ENCODE measurements at regions not wholly inside any gene's neighbourhood (a gene's known extent, or its start where the extent isn't known, plus 50 kb on each side); places are given as distances from the start of the nearest gene placed in this dataset.

DNA sequence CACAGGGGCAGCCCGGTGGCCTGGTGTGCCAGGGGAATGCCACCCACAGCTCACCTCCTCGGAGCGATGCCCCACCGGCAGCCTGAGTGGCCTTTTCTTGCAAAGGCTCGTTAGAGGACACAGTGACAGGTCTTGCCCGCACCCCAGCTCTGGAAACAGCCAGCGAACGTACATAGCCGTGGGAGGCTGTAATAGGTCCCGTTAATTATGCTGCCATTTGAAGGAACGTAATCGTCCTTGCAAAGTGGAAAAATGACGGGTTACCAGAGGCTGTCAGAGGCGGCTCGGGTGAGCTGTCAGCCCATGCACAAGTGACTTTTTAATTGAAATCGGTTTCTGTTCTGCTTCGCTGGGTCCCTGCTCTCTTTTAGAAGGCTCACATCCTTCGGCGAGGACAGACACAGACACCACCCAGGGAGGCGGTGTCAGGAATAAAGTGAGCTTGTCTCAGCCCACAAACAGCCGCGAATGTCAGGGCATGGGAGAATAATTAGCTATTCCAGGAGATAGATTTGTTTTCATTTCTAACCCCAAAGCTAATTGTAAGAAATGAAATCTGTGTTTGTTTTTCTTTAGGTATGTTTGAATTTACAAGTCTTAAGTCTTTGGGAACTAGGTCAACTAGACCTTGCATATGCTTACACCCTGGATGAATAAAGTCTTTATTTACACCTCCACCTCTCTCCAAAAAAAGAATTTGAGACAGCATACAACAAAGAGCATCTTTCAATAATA lies 77.2 kb upstream of the RFLNA start:
- Histone ChIP-seq H4K20me1 (replicated peaks in 1 of 2; ENCODE audit: control insufficient read depth in 1 of 2, insufficient read depth in 2 of 2, low read length in 2 of 2) (no peaks in the 10 kb centered on the region), H2BK5ac (ENCODE audit: low read depth, low read length) (no peak overlapping the region), H3K27me3 (replicated peaks in 1 of 4; ENCODE audit: control insufficient read depth in 3 of 4, extremely low read depth in 1 of 4, insufficient read depth in 3 of 4, low read length in 3 of 4) (no peaks in the 10 kb centered on the region), H3K18ac (ENCODE audit: extremely low read depth, low read length) (no peak overlapping the region), H4K5ac (ENCODE audit: insufficient read length, low read depth, low read length) (no peak overlapping the region), H3K79me2 (ENCODE audit: control insufficient read depth in 1 of 2, insufficient read depth in 2 of 2, low read length in 2 of 2) (no peaks in the 10 kb centered on the region), H3K56ac (replicated peaks; ENCODE audit: insufficient read length, low read depth, low read length) (no peak overlapping the region), H4K8ac (ENCODE audit: extremely low read depth, insufficient read depth, low read length) (no peak overlapping the region; the same call in 1 of the 2 replicates), H3K4ac (replicated peaks; ENCODE audit: insufficient read length, low read depth, low read length) (no peak overlapping the region), H3K14ac (ENCODE audit: insufficient read length) (no peak overlapping the region), H3K23me2 (ENCODE audit: low read depth, low read length) (no peaks in the 10 kb centered on the region), H4K91ac (replicated peaks; ENCODE audit: insufficient read length, low read length) (no peak overlapping the region), H2AFZ (ENCODE audit: low read length) (no peak overlapping the region), H3K4me3 (ENCODE audit: extremely low read depth in 1 of 4, insufficient read depth in 2 of 4, low read depth in 3 of 4, low read length in 4 of 4) (no peak overlapping the region), H2BK12ac (ENCODE audit: low read depth, low read length) (no peak overlapping the region; the same call in 1 of the 2 replicates), H3K9ac (replicated peaks in 1 of 4; ENCODE audit: extremely low read depth in 1 of 4, low read depth in 3 of 4, low read length in 3 of 4) (no peak overlapping the region), H2BK120ac (replicated peaks; ENCODE audit: low read depth, low read length) (no peak overlapping the region), H3K4me2 (ENCODE audit: insufficient read depth in 1 of 2, low read depth in 2 of 2, low read length in 2 of 2) (no peak overlapping the region), H2BK20ac (ENCODE audit: low read length) (no peak overlapping the region), H3K79me1 (ENCODE audit: low read depth, low read length) (no peaks in the 10 kb centered on the region), H3K23ac (ENCODE audit: insufficient read length) (no peak overlapping the region), H3K36me3 (ENCODE audit: control insufficient read depth in 2 of 4, insufficient read depth in 4 of 4, low read length in 3 of 4) (no peaks in the 10 kb centered on the region), H3K27ac (ENCODE audit: low read depth, low read length) (no peak overlapping the region), H2BK15ac (ENCODE audit: low read length) (no peak overlapping the region), H2AK5ac (ENCODE audit: low read depth, low read length) (no peak overlapping the region), H3K9me3 (ENCODE audit: insufficient read depth in 2 of 2, low read depth in 1 of 2, low read length in 1 of 2) (peaks cover 5% of the 10 kb centered on the region in 2 experiments; a peak in 2 of 4 replicates), H3K4me1 (replicated peaks in 1 of 4; ENCODE audit: control insufficient read depth in 3 of 4, insufficient read depth in 4 of 4, low read length in 3 of 4) (peaks cover 0 to 3% (median 0%) of the 10 kb centered on the region in 4 experiments; a peak in 1 of 7 replicates)
- ChIA-PET CTCF (ENCODE audit: partially characterized antibody) (interaction anchor here (0.6 to 3.4 kb wide), 8 partner anchors 9 to 908 kb away, joined by 3 to 12 read pairs (median 3); no protein-coding TSS in a partner anchor), POLR2A (ENCODE audit: partially characterized antibody) (no interaction called here)
- no peak for FAIRE-seq
- WGBS, 2 experiments (ENCODE audit: extremely low coverage in 1 of 2, insufficient coverage in 1 of 2, insufficient read length in 1 of 2, insufficient replicate concordance in 2 of 2, low coverage in 1 of 2, low lambda C conversion rate in 2 of 2, missing lambda C conversion rate in 1 of 2), result 77% methylated on average over 22 of the region's 22 CpGs; no CpG with 5 or more reads in 1 of the 2 experiments
- DNase-seq (ENCODE audit: low read depth in 1 of 2, low spot score in 2 of 2), result no peak
- TF ChIP-seq, protein P1, sequence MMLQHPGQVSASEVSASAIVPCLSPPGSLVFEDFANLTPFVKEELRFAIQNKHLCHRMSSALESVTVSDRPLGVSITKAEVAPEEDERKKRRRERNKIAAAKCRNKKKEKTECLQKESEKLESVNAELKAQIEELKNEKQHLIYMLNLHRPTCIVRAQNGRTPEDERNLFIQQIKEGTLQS (IDR thresholded peaks at IDR 0.05; ENCODE audit: insufficient read depth, low read depth, low read length), result no peak
- TF ChIP-seq NRF1 (IDR thresholded peaks at IDR 0.05; ENCODE audit: low read depth, low read length) (no peak), KDM4A (IDR thresholded peaks at IDR 0.05; ENCODE audit: low read depth, low read length, severe bottlenecking) (no peak), SAP30 (IDR thresholded peaks at IDR 0.05; ENCODE audit: insufficient read depth, insufficient replicate concordance, low read length) (no peak), TEAD4 (IDR thresholded peaks at IDR 0.05; ENCODE audit: low read depth, low read length) (no peak), KDM5A (IDR thresholded peaks at IDR 0.05; ENCODE audit: low read length) (no peak), GTF2F1 (IDR thresholded peaks at IDR 0.05; ENCODE audit: borderline replicate concordance, low read depth, low read length) (no peak), SIX5 (IDR thresholded peaks at IDR 0.05; ENCODE audit: low read depth, low read length) (no peak), RAD21 (IDR thresholded peaks at IDR 0.05 in 1 of 2, conservative IDR thresholded peaks at IDR 0.05 in 1 of 2; ENCODE audit: low read depth in 2 of 2, low read length in 2 of 2) (no peak), CREB1 (IDR thresholded peaks at IDR 0.05) (no peak), BCL11A (IDR thresholded peaks at IDR 0.05; ENCODE audit: low read depth in 2 of 2, low read length in 2 of 2) (no peak), CHD2 (IDR thresholded peaks at IDR 0.05; ENCODE audit: low read length) (no peak), NANOG (IDR thresholded peaks at IDR 0.05; ENCODE audit: insufficient read depth, low read depth, low read length, poor library complexity, severe bottlenecking) (no peak)
